NCI-H526 (cell line): ENCODE measurements at regions not wholly inside any gene's neighbourhood (a gene's known extent, or its start where the extent isn't known, plus 50 kb on each side); places are given as distances from the start of the nearest gene placed in this dataset.
"Not testable (repeated sequence)": the region's sequence is repeated elsewhere in the genome, so short reads cannot be mapped to it uniquely, and the experiment has no call there.

Source experiments
- DNase-seq, 2 experiments: peaks; one replicate each; lab custom pipeline; 2025; lab: John Stamatoyannopoulos, UW

DNA sequence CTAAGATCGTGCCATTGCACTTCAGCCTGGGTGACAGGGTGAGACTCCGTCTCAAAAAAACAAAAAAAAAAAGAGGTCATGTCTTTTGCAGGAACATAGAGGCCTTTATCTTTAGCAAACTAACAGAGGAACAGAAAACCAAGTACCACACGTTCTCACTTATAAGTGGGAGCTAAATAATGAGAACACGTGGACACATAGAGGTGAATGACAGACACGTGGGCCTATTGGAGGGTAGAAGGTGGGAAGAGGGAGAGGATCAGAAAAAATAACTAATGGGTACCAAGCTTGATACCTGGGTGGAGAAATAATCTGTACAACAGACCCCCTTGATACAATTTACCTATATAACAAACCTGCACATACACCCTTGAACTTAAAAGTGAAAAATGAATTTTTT is 401.4 kb upstream of the NAALADL2 start:
- DNase-seq: no peak

- DNase-seq: peak; percentile 2 to 33
These were observed 398.3 kb upstream of the NAALADL2 start for GRCh38 chr3:174460831-174461230.

DNA sequence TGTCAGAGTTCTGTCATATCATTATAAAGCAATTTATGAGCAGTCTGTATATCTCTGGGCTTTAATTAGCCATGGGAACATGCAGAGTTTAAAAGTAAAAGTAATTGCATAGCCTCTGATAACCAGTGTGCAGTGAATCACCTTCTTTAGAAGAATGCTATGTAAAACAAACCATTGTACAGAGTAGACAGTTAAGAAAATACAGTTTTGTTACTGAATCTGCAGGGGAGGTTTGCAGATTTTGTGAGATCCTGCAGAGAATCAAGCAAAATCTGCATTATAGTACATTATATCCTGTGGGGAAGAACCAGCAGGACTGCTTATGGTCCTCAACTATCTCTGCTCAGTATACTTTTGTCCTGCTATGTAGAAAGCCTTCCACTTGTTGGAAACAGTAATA is 396.2 kb upstream of the NAALADL2 start:
- DNase-seq: no peak

DNA sequence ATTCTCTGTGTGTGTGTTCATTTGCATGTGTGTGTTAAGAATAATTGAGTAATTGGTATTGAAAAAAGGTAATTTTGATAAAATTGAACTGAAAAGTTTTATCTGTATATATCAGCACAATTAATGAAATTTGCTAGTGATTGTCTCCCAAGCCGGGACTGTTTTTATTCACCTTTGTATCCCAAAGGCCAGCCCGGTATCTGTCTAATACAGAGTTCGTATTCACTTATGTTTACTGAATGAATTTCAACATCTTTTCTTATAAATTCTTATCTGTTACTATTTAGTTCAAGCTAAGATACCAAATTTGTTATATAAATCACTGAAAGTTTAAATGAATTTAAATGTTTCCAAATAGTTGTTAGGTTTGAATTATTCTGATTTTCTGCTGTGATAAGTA is 394.0 kb upstream of the NAALADL2 start:
- DNase-seq: no peak

DNA sequence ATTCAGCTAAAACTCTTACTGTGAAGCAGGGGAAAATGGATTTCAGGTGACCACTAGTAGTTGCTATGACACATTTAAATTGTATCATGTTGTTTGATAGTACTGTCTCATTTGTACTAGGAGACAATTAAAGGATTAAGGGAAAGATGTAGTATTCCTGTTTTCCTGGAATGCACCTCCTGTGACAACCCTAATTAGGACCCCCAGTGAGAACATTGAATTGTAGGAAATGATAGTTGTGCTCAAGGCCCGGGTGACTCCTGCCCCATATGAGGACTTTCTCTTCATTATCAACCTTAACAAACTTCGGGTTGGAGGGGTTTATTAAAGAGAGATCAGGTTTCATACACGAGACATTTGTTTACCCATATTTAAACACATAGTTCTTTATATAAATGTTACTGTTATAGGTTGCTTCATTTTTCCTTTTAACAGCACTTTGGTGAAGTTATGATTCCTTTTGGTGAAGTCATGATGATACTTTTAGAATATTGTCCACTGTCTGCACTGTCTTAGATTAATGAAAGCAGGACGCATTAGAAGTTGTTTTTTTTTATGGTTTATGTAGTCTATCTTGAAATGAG is 392.6 kb upstream of the NAALADL2 start:
- DNase-seq: no peak

DNA sequence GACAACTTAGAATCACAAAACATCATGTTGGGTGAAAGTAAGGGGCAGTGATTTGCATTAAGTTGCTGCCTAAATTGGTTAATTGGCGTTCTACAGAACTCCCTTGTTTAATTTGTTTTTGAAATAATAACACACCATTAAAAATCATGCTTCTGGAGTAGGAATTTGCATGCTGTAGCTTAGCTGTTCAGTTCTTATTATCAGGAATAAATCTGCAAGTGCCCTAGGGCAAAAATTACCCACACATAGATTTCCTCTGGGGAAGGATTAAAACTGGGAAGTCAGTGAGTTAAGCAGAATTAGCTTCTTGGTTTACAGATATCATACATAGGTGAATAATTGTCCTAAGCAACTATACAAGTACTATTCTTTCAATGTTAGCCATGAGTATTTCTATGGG is 381.6 kb upstream of the NAALADL2 start:
- peak; percentile 35 to 55 for DNase-seq

GRCh38 chr3:174480767-174481166 is 378.4 kb upstream of the NAALADL2 start:
- no peak for DNase-seq

DNA sequence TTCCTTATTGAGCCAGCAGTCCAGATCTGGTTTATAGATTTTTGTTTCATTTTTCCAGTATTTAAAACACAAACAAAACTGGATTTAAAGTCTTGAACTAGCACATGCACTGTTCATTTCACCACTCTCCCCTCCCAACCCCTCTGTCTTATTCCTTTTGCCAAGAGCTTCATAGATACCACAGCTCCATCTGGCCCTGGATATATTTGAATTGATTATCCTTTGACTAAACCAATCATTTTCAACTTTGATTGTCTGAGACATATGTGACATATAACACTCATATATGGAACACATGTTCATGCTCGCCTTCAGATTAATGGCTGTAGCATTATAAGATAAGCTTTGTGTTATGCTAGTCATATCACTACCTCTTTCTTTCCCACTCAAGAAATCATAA is 376.6 kb upstream of the NAALADL2 start:
- DNase-seq: no peak

GRCh38 chr3:174483254-174483653 is 375.9 kb upstream of the NAALADL2 start:
- no peak for DNase-seq

DNA sequence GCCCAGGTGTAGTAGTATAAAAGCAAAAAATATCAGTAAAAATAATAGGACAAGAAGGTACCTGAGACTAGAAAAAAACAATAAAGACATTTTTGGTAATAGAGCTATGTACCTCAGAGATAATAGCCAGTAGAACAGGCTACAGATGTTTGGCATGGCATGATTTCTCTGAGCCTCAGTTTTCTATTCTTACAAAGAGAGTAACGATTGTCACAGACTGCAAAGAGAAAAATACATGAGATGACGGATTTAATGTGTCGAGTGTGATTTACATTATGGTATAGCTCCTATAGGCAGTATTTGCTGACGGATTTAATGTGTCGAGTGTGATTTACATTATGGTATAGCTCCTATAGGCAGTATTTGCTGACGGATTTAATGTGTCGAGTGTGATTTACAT is 375.3 kb upstream of the NAALADL2 start:
- DNase-seq: not testable (repeated sequence)

DNA sequence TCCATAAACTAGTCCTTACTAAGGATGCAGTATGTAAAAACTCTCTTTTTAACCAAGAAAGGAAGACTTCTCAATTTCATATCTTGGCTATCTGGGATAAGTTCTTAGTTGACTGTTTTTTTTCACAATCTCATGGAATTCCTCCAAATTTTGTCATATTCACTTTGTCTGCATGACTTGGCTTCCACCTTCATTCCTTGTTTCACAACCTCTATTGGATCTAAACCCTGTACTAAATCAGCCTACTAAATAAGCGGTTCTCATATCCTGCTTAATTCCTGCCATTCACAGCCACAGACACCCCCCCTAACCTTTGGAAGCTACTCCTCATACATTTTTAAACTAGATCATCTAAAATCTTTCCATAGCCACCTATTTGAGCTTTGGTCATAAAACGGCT is 370.6 kb upstream of the NAALADL2 start:
- no peak for DNase-seq

DNA sequence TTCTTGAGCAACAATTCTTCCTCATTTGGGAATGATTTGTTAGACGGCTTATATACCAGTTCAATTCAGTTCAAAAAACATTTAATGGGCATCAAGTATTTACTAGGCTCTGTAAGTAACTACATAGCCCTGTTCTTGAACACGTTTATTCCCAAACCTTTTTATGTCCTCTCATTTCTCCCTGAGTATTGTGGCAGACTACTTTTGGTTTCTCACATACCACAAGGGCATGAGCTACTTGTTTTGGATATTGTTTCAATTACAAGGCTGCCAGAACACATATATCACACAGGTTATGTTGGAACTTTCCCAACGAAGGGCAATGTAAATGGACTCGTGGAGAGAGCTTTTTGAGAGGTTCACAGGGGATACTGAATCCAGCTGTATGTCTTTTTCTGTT is 363.8 kb upstream of the NAALADL2 start:
- no peak for DNase-seq

GRCh38 chr3:174495928-174496327 is 363.2 kb upstream of the NAALADL2 start:
- no peak for DNase-seq

DNA sequence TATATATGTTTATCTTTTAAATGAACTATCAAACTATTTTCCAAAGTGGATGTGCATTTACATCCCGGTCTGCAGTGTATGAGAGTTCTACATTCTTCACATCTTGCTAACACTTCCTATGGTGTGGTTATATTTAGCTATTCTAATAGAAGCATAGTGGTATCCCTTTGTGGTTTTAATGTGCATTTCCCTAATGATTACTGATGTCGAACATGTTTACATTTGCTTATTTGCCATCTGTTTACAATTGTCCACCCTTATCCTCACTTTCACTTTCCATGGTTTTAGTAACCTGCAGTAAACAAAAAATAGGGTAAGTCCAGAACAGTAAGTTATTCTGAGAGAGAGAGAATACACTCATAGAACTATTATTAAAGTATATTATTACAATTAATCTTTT is 360.5 kb upstream of the NAALADL2 start:
- peak; percentile 3 for DNase-seq

- no peak for DNase-seq
These were observed 353.9 kb upstream of the NAALADL2 start for GRCh38 chr3:174505266-174505665.

- no peak for DNase-seq
These were observed 334.9 kb upstream of the NAALADL2 start for GRCh38 chr3:174524203-174524602.

GRCh38 chr3:174529298-174529697 is 329.8 kb upstream of the NAALADL2 start:
- DNase-seq: no peak

GRCh38 chr3:174531262-174531982 is 327.7 kb upstream of the NAALADL2 start:
- DNase-seq: no peak

GRCh38 chr3:174532216-174532615 is 326.9 kb upstream of the NAALADL2 start:
- no peak for DNase-seq

- no peak for DNase-seq
These were observed 326.4 kb upstream of the NAALADL2 start for GRCh38 chr3:174532776-174533175.

GRCh38 chr3:174533286-174533685 is 325.8 kb upstream of the NAALADL2 start:
- DNase-seq: no peak

DNA sequence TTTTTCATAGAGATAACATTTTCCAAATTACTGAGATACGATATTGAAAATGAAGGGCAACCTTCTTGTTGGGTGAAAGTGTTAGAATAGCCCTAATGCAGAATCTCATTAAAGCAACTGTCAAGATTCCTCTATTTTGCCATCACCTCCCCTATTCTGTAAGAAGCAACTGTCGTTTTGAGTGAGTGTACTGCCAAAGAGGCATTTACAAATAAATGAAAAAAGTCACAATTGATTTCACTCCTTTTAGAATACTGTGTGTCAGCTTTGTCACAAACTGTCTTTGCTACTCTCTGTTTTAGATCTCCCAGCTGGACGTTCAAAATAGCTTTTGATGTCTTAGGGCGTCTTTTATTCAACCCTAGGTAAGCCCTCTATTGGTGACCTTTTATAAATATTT is 322.8 kb upstream of the NAALADL2 start:
- no peak for DNase-seq

DNA sequence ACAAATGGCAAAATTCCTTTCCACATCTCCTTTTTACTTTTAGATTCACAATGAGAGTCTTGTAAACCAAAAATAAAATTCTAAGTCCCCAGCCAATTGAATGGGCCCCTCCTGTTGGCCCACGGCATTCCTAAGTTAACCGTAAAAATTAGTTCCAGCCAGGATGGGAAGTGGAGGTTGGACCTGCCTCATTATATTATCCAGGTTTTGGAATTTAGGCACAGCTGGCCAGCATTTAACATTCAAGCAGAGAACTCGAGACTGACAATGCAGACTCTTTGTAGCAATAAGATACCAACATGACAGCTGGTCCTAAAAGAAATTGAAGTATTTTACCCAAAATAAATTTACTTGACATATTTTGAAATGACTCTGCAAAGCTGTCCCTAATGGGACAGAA is 321.0 kb upstream of the NAALADL2 start:
- no peak for DNase-seq
